Activated CD4-positive, alpha-beta memory T cell treated with anti-CD3 and anti-CD28 coated beads, Interleukin-2, amount 10 ng/mL, durations not matched to agents 7 days and 5 days (primary cell): ENCODE measurements at regions not wholly inside any gene's neighbourhood (a gene's known extent, or its start where the extent isn't known, plus 50 kb on each side); places are given as distances from the start of the nearest gene placed in this dataset.

Experiments used
- CTCF ChIA-PET: fragments of 350-600 bp; sonication (Branson Sonifier 250); formaldehyde crosslinking; loops from one replicate; lab custom pipeline; 2021; ENCODE audit warnings: antibody characterized with exemption, inconsistent platforms; lab: Charles Lee
- POLR2A ChIA-PET: fragments of 350-600 bp; sonication (Branson Sonifier 250); formaldehyde crosslinking; loops from one replicate; lab custom pipeline; 2021; ENCODE audit warnings: antibody characterized with exemption; lab: Charles Lee
- DNase-seq: peaks from one replicate; pipeline ENCODE4 v3.0.0-alpha.2; 2020
- H3K27ac Mint-ChIP-seq: one replicate; pipeline ENCODE4 v1.8.0; 2021; ENCODE audit warnings: mild to moderate bottlenecking, mixed read lengths
- H3K27me3 Mint-ChIP-seq: one replicate; pipeline ENCODE4 v1.8.0; 2021; ENCODE audit warnings: mixed read lengths
- H3K36me3 Mint-ChIP-seq: one replicate; pipeline ENCODE4 v1.8.0; 2021; ENCODE audit warnings: low read depth, mixed read lengths
- H3K4me1 Mint-ChIP-seq: one replicate; pipeline ENCODE4 v1.8.0; 2021; ENCODE audit warnings: mixed read lengths
- H3K4me3 Mint-ChIP-seq: one replicate; pipeline ENCODE4 v1.8.0; 2021; ENCODE audit warnings: mild to moderate bottlenecking, mixed read lengths
- H3K9me3 Mint-ChIP-seq: one replicate; pipeline ENCODE4 v1.8.0; 2021; ENCODE audit warnings: mixed read lengths

GRCh38 chr16:9539346-9539745, 447.9 kb downstream of the HAPSTR1 start:
- peaks cover 11% of the 10 kb centered on the region for H3K9me3 Mint-ChIP-seq
- H3K27ac Mint-ChIP-seq, result no peak overlapping the region
- POLR2A ChIA-PET, result no interaction called here
- no peaks in the 10 kb centered on the region for H3K4me1 Mint-ChIP-seq
- H3K27me3 Mint-ChIP-seq, result no peaks in the 10 kb centered on the region
- CTCF ChIA-PET, result interaction anchor here (0.6 kb wide), 1 partner anchor 104 kb away, joined by 3 read pairs; no protein-coding TSS in a partner anchor
- no peak for DNase-seq
- H3K36me3 Mint-ChIP-seq, result no peaks in the 10 kb centered on the region
- H3K4me3 Mint-ChIP-seq, result no peak overlapping the region

GRCh38 chr16:9541723-9542122, 450.3 kb downstream of the HAPSTR1 start:
- DNase-seq, result no peak
- no peaks in the 10 kb centered on the region for H3K27me3 Mint-ChIP-seq
- H3K4me1 Mint-ChIP-seq, result no peaks in the 10 kb centered on the region
- CTCF ChIA-PET, result no interaction called here
- POLR2A ChIA-PET, result no interaction called here
- H3K27ac Mint-ChIP-seq, result no peak overlapping the region
- peaks cover 16% of the 10 kb centered on the region for H3K9me3 Mint-ChIP-seq
- no peak overlapping the region for H3K4me3 Mint-ChIP-seq
- H3K36me3 Mint-ChIP-seq, result no peaks in the 10 kb centered on the region

GRCh38 chr16:9542165-9542755, 450.8 kb downstream of the HAPSTR1 start:
- POLR2A ChIA-PET, result no interaction called here

DNA sequence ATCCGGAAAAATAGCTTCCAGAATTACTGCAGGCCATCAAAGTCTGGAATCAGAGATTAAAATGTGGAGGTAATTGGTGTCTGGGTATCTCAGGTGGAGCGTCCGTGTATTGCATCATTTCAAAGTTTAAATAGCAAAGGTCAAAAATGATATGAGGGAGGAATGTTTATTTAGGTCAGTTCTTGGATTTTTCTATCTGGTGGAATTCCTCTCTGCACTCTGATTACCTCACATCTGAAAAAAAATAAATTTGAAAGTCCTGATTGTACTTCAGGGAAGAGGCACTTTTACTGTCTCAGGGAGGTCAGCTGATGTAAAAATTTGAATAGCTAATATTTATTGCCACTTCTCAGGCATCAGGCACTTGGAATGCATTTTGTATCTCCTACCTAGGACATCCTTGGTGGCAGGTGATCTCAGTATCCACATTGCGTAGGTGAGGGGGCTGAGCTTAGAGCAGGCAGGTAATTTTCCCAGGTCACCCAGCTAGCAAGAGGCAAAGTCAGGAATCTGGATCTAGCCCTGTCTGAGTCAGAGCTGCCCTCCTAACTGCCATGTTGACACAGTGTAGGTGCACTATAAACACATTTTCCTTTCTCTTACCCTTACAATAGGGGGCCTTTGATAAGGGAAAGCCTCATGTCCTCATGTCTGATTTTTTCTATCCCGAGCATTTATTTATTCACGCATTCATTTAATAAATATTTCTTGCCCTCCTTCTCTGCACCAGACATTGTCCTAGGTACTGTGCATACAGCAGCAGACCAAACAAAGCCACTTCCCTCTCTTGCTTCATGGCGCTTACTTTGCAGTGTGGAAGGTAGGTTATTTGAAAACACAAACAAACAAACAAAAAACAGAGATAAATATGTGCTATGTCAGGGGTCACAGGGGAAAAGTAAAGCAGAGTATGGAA, 454.3 kb downstream of the HAPSTR1 start:
- Mint-ChIP-seq H3K4me3 (no peak overlapping the region), H3K27ac (no peak overlapping the region), H3K36me3 (no peaks in the 10 kb centered on the region), H3K4me1 (no peaks in the 10 kb centered on the region), H3K9me3 (peaks cover 18% of the 10 kb centered on the region), H3K27me3 (no peaks in the 10 kb centered on the region)
- ChIA-PET CTCF (no interaction called here), POLR2A (no interaction called here)
- DNase-seq, result no peak

More at GRCh38 chr16:9542165-9542755, 450.8 kb downstream of the HAPSTR1 start:
- CTCF ChIA-PET, result no interaction called here
- no peaks in the 10 kb centered on the region for H3K36me3 Mint-ChIP-seq
- H3K4me1 Mint-ChIP-seq, result no peaks in the 10 kb centered on the region
- H3K27ac Mint-ChIP-seq, result no peak overlapping the region
- H3K4me3 Mint-ChIP-seq, result no peak overlapping the region
- no peak for DNase-seq
- H3K9me3 Mint-ChIP-seq, result peaks cover 16% of the 10 kb centered on the region
- no peaks in the 10 kb centered on the region for H3K27me3 Mint-ChIP-seq

GRCh38 chr16:9546438-9546786, 455.0 kb downstream of the HAPSTR1 start:
- ChIA-PET CTCF (no interaction called here), POLR2A (no interaction called here)
- Mint-ChIP-seq H3K9me3 (peaks cover 18% of the 10 kb centered on the region), H3K27me3 (no peaks in the 10 kb centered on the region), H3K36me3 (no peaks in the 10 kb centered on the region), H3K4me1 (no peaks in the 10 kb centered on the region), H3K4me3 (no peak overlapping the region), H3K27ac (no peak overlapping the region)
- no peak for DNase-seq

DNA sequence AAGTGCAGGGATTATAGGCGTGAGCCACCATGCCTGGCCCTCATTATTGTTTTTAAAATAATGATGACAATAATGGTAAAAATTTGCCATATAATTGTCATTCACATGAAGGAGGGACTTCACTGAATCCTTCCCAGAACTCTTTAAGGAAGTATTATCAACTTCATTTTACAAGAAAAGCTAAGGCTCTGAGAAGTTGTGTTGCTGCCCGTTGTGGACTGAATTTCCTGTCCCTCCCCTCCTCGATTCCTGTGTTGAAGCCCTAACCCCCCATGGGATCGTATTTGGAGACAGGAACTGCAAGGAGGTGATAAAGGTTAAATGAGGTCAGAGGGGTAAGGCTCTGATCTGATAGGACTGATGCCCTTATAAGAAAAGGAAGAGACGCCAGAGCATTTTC, 458.0 kb downstream of the HAPSTR1 start:
- Mint-ChIP-seq H3K36me3 (no peaks in the 10 kb centered on the region), H3K27me3 (no peaks in the 10 kb centered on the region), H3K9me3 (peaks cover 16% of the 10 kb centered on the region), H3K4me3 (no peak overlapping the region), H3K27ac (no peak overlapping the region), H3K4me1 (no peaks in the 10 kb centered on the region)
- ChIA-PET POLR2A (no interaction called here), CTCF (no interaction called here)
- no peak for DNase-seq

- Mint-ChIP-seq H3K36me3 (no peaks in the 10 kb centered on the region), H3K9me3 (peaks cover 12% of the 10 kb centered on the region), H3K27ac (no peak overlapping the region), H3K4me3 (no peak overlapping the region), H3K4me1 (no peaks in the 10 kb centered on the region), H3K27me3 (no peaks in the 10 kb centered on the region)
- ChIA-PET POLR2A (no interaction called here), CTCF (no interaction called here)
- no peak for DNase-seq
Measured at GRCh38 chr16:9555051-9555450, 463.6 kb downstream of the HAPSTR1 start.

DNA sequence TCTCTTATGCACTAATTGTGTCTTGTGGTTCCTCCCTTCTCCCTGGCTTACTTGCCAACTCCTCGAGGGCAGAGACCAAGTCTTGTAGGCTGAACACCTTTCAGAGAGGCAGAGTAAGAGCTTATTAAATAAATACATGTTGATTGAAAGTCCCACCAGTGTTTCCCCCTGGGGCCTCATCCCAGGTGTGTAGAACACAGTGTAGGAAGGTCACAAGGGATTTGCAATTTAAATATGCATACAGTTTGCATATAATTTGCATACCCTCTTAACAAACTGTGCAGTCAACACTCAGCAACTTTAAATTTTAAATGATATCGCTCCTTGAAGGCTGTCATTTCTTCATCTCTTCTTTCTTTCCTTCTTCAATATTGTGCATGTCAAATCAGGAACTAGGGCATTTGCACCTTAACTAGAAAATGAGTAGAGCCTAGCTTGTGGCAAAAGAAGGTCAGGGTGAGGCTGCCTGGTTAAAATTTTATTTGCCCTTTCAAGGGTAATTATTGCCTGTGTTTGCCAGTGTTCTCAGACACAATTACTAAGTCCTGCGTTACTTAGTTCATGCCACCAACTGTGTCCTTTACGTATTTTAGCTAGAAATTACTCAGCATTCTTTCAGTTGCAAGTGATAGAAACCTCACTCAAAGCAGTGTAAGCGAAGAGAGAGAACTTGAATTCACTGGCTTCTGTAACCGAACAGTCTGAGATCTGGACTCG, 465.7 kb downstream of the HAPSTR1 start:
- Mint-ChIP-seq H3K4me1 (no peaks in the 10 kb centered on the region), H3K4me3 (no peak overlapping the region), H3K27ac (no peak overlapping the region), H3K9me3 (peaks cover 12% of the 10 kb centered on the region), H3K27me3 (no peaks in the 10 kb centered on the region), H3K36me3 (no peaks in the 10 kb centered on the region)
- ChIA-PET CTCF (no interaction called here), POLR2A (no interaction called here)
- no peak for DNase-seq

- Mint-ChIP-seq H3K9me3 (peaks cover 12% of the 10 kb centered on the region), H3K4me3 (no peak overlapping the region), H3K27me3 (no peaks in the 10 kb centered on the region), H3K4me1 (no peaks in the 10 kb centered on the region), H3K36me3 (no peaks in the 10 kb centered on the region), H3K27ac (no peak overlapping the region)
- POLR2A ChIA-PET, result no interaction called here
- no peak for DNase-seq
- CTCF ChIA-PET, result no interaction called here
Measured at GRCh38 chr16:9557713-9558112, 466.3 kb downstream of the HAPSTR1 start.

GRCh38 chr16:9566099-9566498, 474.7 kb downstream of the HAPSTR1 start:
- POLR2A ChIA-PET, result no interaction called here

DNA sequence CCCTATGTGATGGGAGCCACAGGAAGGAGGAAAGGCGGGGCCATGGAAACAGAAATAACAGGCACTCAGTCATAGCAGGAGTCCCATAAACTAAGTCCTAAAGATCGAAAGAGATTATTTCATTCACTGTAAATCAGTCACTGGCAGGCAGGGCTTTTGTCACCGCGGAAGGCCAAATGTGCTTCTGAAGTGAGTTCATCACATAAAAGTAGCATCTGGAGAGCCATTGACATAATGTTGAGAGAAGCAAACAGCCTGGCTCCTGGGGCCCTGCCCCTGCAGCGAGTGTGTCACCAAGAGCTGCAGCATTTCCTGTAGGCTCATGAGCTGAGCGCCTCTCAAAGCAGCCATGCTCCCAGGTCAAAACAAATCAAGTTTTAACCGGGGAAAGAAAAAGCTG, 476.2 kb downstream of the HAPSTR1 start:
- Mint-ChIP-seq H3K36me3 (no peaks in the 10 kb centered on the region), H3K27me3 (no peaks in the 10 kb centered on the region), H3K4me1 (no peaks in the 10 kb centered on the region), H3K9me3 (peaks cover 4% of the 10 kb centered on the region), H3K27ac (no peak overlapping the region), H3K4me3 (no peak overlapping the region)
- ChIA-PET CTCF (no interaction called here), POLR2A (no interaction called here)
- no peak for DNase-seq

More at GRCh38 chr16:9566099-9566498, 474.7 kb downstream of the HAPSTR1 start:
- Mint-ChIP-seq H3K4me3 (no peak overlapping the region), H3K27ac (no peak overlapping the region), H3K4me1 (no peaks in the 10 kb centered on the region), H3K27me3 (no peaks in the 10 kb centered on the region), H3K36me3 (no peaks in the 10 kb centered on the region), H3K9me3 (peaks cover 4% of the 10 kb centered on the region)
- no peak for DNase-seq
- CTCF ChIA-PET, result no interaction called here

DNA sequence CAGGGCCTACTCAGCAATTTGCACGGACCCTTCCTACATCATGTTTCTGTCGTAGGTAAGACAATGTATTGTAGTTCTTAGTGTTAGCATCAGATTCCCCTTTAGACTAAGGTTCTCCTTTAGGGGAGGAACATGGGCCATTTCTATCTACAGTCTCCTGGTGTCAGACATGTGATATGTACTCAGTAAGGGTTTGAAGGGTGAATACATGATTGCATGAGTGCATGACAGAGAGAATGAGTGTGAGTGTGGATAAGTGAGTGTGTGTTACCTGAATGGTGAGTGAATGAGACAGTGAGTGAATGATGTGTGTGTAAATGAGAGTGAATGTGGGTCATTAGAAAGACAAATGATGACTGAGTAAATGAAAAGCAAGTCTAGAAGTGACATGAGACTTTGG, 476.8 kb downstream of the HAPSTR1 start:
- H3K27ac Mint-ChIP-seq, result no peak overlapping the region
- POLR2A ChIA-PET, result no interaction called here
- H3K4me1 Mint-ChIP-seq, result no peaks in the 10 kb centered on the region
- DNase-seq, result no peak
- CTCF ChIA-PET, result no interaction called here
- H3K36me3 Mint-ChIP-seq, result no peaks in the 10 kb centered on the region
- H3K27me3 Mint-ChIP-seq, result no peaks in the 10 kb centered on the region
- H3K9me3 Mint-ChIP-seq, result peaks cover 2% of the 10 kb centered on the region
- H3K4me3 Mint-ChIP-seq, result no peak overlapping the region

DNA sequence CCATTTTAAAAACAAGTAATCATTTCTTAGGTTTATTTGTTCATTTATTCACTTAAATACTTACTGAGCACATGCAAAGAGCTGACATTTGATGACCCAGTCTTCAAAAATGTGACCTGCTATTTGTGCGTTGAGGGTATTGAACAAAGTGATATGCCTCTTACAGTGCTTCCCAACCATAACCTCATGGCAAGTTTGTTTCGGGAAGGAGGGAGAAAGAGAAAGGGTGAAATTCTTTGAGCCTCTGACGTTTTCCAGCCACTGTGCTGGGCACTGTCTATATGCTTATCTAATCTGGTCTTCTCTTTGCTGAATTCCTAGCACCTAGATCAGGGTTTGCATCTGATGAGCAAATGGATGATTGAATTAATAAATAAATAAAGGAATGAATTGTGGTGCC, 479.1 kb downstream of the HAPSTR1 start:
- no peak for DNase-seq
- POLR2A ChIA-PET, result no interaction called here
- H3K9me3 Mint-ChIP-seq, result peaks cover 2% of the 10 kb centered on the region
- CTCF ChIA-PET, result no interaction called here
- no peak overlapping the region for H3K4me3 Mint-ChIP-seq
- no peaks in the 10 kb centered on the region for H3K27me3 Mint-ChIP-seq
- H3K4me1 Mint-ChIP-seq, result no peaks in the 10 kb centered on the region
- H3K36me3 Mint-ChIP-seq, result no peaks in the 10 kb centered on the region
- no peak overlapping the region for H3K27ac Mint-ChIP-seq
